Stimulated activated CD8-positive, alpha-beta memory T cell treated with anti-CD3 and anti-CD28 coated beads, Interleukin-4, amount 100 ng/mL, for 24 hours (primary cell): ENCODE measurements at regions not wholly inside any gene's neighbourhood (a gene's known extent, or its start where the extent isn't known, plus 50 kb on each side); places are given as distances from the start of the nearest gene placed in this dataset.
A peak's percentile ranks its signal among the peaks of the same experiment; 100 is the strongest.
"Not testable (repeated sequence)": the region's sequence is repeated elsewhere in the genome, so short reads cannot be mapped to it uniquely, and the experiment has no call there.

ENCODE experiments used
- DNase-seq: peaks from one replicate; pipeline ENCODE4 v3.0.0-alpha.2; 2020; ENCODE audit warnings: low read depth

DNA sequence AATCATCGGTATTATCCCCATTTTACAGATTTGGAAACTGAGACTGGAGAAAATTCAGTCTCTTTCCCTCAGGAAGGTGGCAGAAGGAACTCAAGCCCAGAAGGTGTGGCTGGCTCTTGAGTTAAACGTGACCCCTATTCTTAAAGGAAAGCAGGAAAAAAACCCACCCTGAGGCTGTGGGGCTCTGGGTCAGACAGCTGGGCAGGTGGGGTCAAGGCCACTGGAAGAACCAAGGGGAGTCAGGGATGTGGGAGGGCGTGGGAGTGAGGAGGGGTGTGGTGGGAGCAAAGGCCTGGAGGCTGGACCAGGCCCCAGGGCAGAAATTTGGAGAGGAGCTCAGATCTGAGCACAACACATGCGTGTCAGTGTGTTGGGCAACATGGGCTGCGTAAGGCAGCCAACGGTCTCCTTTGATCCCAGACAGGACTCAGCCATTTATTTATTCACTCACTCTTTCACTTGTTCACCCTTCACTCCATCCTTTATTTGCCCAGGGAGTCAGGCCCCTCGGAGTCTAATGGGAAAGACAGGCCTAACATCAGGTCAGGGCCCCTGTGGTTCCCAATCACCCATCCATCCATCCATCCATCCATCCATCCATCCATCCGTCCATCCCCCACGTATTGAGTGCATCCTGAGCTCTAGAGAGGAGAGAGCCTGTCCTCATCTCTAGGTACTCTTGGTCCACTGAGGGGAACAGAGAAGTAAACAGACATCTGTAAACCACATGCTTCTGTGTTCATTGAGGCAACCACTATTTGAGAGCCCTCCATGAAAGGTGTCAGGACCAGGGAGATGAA lies 165.0 kb downstream of the VEGFA start:
- DNase-seq, result no peak

DNA sequence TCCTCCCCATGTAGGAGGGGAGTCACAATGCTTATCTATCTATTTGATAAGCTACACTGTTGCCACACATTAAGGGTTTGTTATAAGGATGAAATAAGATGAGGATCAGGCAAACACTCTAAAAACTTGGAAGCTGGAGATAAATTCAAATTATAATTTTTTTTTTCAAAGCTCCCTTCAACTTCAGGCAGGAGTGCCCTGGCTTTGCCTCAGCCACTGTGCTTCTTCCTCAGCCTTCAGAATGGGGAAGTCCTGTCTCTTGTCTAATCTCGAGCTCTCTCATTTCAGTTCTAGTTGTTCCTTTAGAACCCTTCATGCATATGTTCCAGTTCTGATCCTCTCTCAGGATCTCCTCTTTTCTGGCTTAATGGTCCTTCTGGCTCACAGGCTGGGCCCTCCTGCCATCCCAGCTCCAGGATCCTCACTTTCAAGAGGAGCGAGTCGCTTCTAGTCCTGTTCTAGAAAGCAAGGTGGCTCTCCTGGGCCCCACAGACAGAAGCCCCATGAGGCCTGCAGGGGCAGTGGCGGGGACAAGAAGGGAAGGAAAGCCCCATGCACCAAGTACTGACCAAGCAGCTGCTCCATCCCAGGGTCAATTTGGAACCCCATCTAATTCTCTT lies 164.3 kb downstream of the VEGFA start:
- no peak for DNase-seq

DNA sequence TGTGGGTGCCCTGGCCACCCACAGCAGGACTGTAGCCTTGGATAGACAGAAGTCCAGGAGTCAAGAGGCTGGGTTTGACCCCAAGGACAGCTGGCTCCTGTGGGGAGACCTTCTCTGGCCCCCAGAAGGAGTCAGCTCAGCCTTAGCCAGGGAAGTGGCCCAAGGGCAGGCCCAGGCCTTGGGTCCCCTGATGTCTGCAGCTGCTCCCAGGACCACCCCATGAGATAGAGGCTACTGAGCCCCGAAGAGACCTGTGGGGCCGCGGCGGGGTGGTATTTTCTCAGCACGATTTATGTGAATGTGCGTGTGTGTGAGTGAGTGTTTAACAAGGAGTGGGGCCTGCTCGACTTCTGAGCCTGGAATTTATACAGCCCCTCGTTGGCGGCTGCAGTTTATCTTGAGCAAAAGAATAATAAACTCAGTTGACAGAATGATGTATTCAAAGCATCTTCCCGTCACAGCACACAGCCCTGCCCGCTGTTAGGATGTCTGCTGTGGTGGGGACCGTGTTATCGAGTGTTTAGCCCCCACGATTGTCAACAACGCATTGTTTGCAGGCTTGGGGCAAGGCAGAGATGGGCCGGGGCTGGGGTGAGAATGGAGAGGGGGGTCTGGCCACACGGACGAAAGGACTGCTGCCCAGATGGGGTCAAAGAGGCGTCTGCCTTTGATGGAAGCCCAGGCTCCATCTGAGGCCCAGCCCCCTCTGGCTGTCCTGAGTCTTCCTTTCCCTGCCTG lies 163.3 kb downstream of the VEGFA start:
- no peak for DNase-seq

DNA sequence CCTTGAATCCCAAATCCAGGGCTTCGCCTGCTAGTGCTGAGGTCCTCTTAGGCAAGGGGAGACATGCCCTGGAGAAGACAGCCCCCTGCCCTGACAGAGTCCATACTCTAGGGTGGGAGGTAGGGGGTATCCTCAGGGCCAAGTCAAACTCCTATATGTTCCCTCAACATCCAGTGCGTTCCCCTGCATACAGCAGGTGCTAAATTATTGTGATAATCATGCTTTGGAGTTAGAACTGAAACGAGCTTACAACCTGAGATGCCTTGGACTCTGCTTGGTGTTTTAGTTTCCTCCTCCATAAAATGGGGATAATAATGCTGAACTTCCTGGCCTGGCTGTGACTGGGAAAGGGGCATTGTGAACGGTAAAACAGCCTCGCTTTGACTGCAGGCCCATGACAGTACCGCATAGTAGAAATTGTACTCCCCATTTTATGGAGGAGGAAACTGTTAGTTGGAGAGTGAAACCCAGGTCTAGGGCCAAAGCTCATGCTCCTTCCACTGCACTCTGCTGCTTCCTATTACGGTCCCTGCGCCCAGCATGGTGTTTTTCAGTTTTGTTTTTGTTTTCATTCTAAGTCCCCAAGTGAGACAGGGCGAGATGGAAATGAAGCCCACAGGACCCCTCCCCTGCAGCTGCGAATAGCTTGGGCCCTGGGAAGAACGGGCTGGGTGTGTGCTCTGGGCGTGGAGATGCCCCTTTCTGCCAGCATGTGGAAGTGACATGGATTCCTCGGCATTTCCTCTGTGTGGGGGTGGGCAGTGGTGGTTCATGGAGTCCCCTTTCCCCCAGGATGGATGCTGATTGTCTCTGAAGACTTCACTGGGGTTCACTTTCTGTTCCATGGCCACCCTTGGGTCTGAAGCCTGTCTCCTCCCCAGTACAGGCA lies 162.5 kb downstream of the VEGFA start:
- no peak for DNase-seq

DNA sequence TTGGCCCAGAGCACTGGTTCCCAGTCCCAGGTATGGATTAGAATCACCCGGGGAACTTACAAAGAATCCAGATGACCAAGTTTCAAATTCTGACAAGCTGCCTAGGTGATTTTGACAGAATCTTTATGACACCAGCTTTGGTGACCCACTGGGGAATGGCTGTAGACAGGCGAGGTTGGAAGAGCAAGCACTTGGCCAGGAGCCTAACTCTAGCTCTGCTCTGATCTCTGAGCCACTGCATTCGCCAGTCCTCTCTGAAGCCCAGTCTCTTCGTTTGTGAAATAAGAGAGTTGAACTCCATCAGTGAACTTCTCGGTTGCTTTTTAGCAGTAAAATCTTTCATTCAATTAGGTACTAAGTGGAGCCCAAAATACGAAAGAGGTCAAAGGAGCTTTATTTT lies 161.2 kb downstream of the VEGFA start:
- DNase-seq, result no peak

DNA sequence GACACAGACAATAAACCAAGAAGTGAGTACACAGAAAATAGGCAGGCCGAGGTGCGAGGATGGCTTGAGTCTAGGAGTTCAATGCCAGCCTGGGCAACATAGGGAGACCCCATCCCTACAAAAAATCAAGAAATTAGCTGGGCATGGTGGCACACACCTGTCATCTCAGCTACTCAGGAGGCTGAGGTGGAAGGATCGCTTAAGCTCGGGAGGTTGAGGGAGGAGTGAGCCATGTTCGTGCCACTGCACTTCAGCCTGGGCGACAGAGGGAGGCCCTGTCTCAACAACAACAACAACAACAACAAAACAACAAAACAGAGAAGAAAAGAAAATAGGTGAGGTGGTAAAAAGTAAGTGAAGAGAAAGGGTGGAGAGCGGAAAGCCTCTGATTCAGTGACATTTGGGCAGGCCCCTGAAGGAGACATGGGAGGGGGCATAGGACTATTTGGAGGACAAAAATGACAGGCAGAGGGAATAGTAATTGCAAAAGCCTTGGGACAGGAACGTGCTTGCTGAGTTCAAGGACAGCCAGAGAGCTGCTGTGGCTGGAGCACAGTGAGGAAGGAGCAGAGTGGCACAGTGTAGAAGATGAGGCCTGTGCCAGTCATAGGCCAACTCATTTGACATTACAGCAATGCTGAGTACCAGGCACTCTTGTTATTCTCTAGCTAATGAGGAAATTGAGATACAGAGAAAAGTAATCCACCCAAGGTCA lies 160.6 kb downstream of the VEGFA start:
- DNase-seq, result no peak

DNA sequence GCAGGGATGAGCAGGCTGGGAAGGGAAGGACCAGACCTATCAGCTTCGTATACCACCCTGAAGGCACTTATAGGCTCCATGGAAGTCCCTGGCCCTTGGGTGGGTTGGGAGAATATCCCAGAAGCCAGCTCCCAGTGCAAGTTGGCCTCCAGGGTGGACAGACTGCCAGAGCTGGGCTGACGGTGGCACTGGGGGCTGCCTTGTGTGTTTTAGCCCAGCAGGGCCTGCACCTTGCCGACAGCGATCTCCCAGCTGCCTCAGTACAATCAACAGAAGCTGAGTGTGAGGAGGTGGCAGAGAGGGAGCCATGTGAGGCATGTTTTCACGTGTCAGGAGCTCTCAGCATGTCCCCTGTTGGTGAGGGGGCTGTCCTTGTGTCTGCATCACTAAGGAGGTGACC lies 159.5 kb downstream of the VEGFA start:
- no peak for DNase-seq

DNA sequence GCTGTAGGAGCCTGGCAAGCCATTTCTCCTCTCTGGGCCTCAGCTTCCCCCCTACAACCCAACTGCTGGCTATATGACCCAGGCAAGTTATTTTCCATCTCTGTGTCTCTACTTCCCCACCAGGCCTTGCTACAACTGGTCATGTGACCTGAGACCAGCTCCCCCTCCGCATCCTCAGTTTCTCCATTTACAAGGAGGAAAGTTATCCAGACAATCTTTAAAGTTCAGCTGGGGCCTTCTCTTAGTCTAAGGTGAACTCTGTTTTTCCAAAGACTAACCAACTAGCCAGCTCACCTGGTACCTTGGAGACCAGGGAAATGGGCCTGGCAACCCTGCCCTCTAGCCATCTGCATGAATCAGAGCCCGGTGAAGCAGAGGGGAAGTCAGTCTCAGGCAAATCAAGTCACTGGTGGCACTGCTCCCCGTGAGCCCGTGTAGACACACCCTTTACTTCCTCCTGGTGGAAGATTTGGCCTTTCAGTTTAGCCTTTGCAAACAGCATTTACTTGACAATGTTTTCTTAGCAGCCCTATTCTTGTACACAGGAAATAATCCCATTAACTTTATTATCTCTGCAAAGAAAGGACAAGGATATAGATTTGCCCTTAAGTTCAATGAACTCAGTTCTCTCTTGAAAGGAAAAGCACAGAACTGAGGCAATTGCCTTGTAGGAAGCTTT lies 157.7 kb downstream of the VEGFA start:
- no peak for DNase-seq

DNA sequence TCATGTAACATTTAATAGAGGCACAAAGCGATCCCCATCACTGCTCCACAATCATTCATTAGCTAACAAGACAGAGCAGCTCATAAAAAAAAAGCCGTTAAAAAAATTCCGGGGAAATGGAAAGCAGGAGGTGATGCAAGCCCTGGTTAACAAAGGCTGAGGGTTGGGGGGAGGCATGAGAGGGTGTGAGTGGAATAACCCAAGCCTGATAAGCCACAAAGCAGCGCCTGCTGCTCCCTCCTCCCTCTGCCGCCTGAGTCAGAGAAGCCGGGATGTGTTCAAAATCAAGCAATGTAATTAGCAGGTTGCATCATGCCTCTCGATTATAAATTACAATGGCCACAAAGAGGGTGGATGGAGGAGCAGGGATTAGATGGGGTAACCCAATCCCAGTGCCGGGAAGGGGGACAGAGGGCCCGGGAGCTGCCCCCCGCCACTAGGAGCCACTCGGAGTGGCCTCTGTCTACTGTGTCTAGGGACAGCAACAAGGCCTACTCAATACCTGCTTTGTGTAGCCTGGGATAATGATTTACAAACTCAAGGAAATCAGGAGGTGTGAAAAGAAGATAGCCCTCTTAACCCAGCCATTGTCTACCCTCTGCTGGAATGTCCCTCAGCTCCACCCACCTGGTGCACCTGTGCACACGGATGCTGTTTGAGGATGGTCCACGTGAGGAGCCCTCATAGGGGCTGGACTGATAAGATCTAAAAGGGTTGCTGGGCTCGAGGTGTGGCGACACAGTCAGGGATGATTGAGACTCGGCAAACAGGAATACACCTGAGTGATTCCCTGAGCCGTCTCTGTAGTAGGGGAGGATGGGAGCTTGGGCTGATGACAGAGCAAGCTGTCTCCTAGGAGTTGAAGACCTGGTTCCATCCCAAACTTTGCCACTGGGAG lies 156.9 kb downstream of the VEGFA start:
- DNase-seq, result no peak

DNA sequence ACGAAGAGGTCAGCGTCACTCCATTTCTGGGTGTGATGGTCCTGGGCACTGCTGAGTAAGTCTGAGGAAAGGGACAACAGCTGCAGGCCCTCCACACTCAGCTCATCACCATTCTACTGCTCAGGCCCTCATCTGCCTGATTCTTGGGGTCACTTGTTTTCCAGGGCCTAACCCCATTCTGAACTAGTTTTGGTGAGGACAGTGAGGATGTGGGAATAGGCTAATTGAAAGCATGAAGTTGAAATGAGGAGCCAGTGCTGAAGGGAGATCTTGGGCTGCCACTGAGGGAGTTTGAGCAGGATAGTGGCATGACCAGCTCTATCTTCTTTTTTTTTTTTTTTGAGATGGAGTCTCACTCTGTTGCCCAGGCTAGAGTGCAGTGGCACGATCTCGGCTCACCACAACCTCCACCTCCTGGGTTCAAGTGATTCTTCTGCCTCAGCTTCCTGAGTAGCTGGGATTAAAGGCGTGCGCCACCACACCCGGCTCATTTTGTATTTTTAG lies 155.7 kb downstream of the VEGFA start:
- DNase-seq, result not testable (repeated sequence)

DNA sequence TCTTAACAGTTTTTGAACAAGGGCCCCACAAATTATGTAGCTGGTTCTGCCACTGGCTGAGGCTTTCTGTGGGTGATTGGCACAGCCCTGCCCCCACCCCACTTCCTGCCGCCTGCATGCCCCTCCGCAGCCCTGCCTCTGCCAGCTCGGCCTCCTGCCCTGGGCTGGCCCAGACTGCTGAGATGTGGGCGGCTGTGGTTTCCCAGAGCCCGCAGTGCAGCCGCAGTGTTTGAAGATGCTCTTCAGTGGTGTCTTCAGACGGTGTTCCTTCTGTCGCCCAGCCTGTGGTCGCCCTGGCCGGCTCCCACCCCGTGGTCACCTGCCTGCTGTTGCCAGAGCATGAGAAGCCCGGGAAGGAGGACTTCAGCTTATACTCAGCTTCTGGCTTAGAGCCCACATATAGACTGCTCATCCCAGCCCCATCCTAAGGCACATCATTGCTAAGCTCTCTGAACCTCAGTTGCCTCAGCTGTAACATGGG lies 154.3 kb downstream of the VEGFA start:
- DNase-seq, result peak; percentile 48

DNA sequence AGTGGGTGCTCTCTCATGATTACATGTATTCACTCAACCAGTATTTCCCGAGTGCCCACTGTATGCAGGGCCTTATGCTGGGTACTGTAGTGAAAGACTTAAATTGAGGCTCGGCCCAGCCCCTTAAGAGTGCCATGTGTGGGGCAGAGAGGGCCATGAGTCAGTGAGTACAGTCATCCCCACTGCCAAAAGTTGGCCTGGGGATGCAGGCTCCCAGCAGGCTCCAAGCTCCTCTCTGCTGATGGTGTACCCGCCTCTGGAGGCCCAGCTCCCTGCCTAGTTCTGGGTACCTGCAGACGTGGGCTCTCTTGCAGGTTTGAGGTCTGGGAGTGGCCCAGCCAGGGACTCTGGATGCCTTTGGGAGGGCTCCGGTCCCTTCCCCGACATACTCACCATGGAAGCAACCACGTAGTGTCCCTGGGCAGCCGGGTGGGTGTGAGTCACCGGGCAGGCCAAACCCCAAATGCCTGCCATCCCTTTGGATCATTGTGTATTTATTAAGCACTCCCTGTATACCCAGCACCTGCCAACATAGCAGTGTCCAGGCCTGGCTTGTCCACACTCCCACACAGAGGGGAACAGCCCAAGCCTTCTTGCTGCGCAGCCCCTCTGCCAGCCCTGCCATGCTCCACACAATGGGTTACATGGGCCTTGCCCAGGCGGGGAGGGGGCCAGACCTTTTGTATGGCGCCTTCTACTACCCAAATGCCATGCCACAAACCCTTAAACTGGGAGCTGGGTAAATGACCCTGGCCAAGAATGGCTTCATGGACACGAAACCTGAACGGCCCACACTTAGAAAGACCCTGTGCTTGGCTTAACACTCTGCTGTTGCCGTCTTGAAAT lies 153.6 kb downstream of the VEGFA start:
- DNase-seq, result no peak

DNA sequence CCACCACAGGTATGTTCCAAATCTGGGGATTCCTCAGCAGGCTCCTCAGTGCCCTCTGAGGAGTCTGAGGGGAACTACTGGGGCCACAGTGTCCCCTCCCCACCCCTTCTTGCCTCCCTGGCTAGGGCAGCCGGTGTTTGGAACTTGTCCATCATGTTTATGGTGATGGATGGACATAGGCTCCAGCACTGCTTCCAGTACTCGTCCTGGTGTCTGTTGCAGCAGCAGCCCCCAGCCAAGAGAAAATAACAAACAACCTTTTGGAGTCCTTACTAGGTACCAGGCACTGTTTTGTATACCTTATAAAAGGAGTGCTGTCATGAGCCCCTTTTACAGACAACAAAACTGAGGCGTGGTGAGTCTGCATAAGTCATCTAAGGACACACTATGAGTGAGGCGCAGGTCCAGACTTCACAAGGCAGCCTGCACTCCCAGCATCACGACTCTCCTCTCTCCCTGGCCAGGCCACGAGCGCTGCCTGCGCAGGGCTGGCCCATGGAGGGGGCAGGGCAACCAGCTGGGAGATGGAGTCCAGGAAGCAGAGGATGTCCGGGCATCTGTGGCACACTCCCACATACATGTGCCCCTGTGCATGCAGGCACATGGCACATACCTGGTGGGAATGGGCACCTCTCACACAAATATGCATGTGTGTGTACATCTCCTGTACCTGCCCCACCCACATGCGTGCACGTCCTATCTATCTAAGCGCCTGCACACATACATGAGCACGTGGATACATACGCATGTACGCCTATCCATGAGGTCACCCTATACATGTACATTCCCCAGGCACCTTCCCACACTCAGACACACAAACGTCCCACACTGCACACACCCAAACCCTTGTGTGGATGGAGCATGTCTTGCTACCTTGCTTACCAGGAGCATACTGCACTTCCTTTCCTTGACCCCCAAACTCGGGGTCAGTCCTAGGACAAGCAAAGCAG lies 152.7 kb downstream of the VEGFA start:
- DNase-seq, result no peak

DNA sequence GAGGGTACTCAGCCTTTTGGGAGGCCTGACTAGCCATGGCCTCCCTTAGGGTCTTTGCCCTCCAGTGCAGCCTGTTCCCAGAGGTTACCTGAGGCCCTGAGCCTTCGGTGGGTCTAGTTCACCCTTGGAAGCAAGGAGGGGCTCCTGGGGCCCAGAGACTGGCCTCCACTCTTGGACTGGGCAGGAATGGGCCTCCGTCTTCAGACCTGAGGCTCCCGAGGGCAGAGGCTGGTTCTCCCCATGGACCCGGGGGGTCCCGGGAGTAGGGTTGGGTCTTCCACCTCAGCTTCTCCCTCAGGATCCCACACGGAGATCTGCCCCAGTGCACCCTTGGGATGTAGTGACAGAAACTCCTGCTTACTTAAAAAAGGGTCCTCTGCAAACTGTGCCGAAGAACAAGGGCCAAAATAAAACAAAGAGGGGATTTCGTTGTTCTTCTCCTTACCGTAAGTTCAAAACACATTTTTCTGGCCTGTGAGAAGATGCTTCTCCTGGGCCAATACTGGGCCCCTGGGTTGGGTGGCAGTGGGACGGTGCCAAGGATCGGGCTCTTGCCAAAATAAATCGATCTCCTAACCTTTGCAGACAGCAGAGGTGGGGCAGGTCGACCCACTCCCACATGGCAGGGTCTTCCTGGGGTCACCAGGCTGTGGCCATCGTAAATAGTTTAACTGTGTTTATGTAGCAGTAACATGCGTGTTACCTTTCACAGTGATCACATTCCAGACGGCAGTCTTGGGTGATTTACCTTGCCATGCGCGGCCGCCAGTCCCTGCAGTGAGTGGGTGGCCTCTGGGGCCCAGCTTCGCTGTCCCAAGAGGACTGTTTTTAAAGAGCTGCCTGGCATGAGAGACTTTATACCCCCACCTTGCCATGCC lies 151.8 kb downstream of the VEGFA start:
- DNase-seq, result no peak

DNA sequence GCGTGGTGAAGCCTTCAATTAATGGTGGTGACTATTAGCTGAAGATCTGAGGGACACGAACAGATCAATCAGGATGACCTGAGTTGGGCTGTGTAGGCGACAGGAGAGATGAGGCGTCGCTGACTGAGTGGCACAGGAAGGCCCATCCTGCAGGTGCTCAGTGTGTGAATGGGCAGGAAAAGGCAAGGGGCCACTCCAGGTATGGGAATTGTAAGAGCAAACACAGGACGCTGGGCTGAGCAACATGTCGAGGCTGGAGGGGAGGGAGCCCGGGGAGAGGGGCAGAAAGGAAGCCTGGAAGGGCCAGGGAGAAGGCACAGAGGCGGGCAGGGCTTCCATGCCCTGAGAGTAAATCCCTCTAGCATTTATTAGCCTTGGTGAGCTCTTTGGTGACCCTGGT lies 151.0 kb downstream of the VEGFA start:
- no peak for DNase-seq

DNA sequence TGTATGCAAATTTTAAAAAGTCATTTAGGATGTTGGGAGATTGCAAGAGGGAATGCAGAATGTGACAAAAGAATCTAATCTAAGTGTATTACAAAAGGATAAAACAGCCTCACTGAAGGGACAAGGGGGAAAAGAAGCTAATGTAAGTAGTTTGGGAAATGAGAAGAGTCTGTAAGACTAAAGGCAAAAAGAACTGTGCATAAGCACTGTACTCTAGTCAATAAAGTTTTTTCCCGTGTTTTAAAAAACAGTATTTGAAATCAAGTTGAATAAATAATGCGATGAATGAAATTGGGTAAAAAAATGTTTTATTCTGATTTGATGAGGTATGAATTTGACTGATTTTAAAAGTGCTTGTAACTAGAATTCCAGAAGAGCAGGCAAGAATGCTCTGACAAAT lies 149.8 kb downstream of the VEGFA start:
- DNase-seq, result no peak
